CD4-positive, alpha-beta T cell treated with Interleukin-4 for 4 hours (primary cell): ENCODE measurements at regions not wholly inside any gene's neighbourhood (a gene's known extent, or its start where the extent isn't known, plus 50 kb on each side); places are given as distances from the start of the nearest gene placed in this dataset.
"Not testable (repeated sequence)": the region's sequence is repeated elsewhere in the genome, so short reads cannot be mapped to it uniquely, and the experiment has no call there.

Source experiments
- DNase-seq: peaks from one replicate; pipeline ENCODE4 v3.0.0-alpha.2; 2020

DNA sequence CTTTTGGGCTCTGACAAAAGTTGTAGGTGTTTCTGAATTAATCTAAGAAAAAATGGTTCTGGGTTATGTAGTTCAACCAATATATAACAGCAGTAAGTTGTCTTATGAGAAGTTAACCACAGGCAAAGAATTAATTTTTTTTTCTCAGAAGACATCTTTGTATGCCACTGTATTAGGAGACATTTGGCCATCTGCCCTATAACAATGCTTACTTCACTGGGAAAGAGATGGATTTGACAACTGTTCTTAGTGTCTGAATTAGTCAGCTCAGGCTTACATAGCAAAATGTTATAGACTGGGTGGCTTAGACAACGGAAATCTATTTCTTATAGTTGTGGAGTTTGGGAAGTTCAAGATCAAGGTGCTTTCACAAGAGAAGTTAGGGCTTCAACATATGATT, 508.1 kb downstream of the STIM2 start:
- DNase-seq, result no peak

DNA sequence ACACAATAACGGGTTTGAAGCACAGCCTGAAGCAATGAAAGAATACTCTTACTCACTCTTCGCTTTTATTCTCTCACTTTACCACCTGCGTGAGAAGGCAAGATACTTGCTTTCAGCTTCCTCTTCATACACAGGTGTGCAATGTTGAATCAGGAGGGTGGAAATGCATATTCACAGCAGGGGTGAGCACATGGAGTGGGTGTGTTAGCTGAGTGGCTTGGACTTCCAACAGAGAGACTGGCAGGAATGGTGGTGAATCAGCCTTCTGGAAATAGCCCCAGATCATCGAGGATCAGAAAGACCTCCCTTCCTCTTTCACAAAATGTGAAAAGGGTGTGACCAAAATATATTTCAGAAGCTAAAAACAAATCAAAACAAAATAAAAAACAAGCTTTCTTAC, 521.2 kb downstream of the STIM2 start:
- no peak for DNase-seq

DNA sequence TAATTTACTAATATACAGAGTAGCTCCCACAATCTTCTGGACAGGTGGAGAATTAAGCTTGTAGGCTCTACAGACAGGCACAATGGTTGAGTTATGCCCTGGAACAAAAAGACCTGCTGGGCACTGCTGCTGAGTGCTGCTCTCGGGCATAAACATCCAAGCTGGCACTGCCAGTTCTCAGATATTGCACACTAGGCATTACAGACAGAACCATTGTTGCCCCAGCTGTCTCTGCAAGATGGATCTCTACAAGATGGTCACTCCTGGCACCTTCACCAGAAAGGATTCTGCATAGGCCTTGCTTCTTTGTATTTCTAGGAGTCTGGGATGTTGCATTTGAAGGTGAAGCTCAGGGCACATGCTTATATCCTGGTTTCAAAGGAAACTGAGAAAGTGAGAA, 527.1 kb downstream of the STIM2 start:
- DNase-seq, result no peak

DNA sequence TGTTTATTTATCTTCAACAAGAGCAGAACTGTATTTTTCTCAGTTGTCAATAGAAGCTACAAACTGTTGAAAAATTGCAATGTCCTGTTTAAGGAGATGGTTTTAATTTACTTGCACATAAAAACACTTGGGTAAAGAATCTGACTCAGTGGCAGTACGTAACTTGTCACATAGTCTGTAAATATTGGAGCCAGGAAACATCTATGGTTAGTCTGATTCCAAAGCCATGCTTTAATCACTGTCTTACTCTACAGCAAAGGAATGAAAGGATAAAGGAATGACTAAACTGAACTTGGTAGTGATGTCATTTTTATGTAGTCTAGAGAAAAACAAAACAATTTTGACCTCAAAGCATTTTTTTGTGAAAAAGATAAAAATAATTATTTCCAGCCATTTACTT, 537.2 kb downstream of the STIM2 start:
- no peak for DNase-seq

DNA sequence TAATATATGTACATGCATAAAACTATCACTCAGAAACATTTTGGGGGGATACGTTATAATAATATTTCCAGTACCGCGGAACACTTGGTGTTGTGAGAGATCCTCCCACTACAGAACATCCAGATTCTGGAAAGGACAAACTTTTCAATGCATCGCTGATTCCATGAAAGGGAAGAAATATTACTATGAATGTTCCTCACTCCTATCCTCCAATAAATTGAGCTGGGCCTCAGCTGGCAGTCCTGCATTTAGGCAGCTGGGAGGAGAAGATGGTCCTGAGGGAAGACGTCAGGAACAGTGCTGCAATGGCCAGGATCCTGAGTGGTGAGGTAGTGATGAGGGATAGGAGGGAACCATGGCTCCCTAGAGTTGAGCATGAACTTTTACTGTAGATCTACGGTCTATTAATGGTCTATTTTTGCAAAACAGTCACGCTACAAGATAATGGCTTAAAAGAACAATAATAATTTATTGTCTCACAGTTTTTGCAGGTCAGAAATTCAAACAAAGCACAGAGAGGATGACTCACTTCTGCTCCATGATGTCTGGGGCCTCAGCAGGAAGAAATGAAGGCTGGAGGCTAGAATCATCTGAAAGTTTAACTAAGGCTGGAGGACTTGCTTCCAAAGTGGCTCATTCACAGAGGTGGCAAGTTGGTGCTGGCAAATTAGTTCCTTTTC, 538.1 kb downstream of the STIM2 start:
- DNase-seq, result no peak

DNA sequence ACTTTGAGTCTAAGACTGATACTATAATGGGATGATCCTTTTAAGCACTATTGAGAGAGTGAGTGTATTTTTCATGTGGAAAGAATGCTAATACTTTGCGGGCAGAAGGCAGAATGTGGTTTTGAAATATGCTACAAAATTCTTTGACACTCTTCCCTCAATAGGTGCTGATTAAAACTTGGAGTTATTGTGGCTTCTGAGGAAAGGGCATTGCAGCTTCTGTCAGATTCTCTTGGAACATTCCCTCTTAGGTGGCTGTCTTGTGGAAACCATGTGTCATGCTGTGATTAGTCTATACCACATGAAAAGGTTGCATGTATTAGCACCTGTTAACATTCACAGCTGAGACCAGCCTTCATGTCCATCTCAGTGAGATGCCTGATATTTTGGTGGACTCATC, 547.0 kb downstream of the STIM2 start:
- DNase-seq, result no peak

DNA sequence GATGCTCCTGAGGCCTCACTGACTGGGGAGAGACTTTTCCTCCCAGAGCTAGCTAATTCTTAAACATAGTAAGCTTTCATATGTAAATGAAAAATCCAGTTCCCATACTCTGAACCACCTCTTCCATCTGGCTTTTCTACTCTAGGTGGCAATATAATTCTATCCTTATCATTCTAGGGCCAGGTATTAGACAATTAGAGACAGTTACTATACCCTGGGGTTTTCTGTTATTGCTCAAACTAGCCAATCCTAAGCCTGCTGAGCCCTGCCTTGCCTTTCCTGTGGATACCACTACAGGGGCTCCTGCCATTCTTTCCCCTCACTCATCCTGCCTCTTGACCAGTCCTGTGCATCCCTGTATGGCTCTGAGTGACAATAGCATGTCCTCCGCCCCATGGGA, 552.0 kb downstream of the STIM2 start:
- no peak for DNase-seq

DNA sequence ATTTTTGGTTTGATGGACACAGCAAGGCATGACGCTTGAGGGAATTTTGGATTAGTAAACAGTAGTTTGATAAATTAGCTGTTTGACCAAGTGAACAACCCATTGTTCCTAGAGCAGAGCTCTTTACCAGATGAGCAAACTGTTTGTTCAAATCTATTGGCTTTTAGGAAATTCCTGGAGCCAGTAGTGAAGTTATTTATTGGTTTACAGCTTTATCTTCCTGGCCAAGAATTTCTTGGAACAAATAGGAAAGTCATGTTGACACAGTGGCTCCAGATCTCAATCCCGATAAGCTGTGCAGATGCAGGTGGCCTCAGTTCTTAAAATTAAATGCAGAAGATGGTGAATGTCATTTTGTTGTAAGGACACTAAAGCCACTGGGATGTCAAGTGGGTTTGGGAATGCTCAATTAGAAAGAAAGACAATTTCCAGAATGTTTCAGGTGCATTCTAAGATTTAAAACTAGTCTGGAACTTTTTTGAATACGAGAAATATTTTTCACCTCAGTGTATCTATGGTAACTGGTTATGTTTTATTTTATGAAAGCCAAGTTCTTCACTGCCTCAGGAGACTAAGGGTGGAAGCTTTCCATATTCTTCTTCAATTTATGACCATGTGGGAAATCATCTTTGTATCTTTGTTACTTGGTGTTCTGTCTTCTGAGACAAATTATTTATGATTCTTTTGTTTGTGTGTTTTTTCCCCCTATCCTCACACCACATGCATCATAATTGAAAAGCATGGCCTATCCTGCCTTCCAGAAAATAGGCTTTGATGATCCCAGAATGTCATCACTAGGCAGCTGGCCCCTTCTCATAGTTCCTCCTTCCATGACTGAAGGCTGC, 554.5 kb downstream of the STIM2 start:
- DNase-seq, result no peak

DNA sequence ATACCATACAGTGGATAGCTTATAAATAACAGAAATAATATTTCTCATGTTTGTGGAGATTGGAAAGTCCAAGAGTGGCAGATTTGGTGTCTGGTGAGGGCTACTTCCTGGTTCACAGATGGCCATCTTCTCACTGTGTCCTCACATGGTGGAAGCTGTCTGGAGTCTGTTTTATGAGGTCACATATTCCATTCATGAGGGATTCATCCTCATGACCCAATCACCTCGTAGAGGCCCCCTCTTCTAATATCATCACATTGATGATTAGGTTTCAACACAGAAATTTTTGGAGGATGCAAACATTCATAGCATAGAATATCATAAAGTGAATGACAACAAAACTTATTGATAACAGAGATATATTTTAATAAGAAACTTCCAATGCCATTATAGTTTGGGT, 568.0 kb downstream of the STIM2 start:
- no peak for DNase-seq

DNA sequence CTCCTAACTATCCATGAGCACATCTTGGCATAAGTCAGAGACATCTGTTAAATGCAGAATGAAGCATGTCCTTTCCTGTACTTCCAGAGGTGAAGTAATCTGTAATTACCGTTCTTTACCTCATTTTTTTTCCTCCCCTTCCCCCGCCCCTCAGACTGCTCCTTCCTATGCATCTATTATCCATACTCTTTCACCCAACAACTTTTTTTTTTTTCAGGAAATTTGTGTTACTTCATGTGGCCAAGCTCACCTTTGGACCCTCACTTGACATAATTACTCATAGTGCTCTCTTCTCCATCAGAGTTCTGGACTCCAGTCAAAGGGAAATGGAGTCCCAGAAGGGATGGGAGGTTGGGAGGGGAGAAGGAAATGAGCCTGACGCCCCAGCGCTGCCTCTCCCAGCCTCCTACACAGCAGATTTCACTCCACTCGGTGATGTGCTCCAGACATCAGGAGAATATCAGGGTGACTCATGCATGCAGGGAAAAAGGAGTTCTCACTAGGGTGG, 568.8 kb downstream of the STIM2 start:
- DNase-seq, result no peak

DNA sequence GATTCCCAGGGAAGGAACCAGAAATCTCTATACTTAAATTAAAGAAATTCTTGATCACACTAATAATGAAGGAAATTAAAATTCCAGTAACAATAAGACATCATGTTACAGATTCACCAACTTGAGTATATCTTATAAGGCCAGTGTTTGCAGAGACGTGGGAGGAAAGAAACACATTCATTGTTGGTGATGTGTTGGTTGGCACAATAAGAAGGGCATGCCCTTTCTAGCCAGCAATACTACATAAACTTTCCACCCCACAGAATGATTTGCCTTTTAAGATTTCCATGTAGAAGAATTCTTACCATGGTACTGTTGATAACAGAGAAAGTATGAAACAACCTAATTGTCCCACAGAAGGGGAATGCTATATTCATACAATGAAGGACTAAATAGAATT, 581.5 kb downstream of the STIM2 start:
- DNase-seq, result no peak

DNA sequence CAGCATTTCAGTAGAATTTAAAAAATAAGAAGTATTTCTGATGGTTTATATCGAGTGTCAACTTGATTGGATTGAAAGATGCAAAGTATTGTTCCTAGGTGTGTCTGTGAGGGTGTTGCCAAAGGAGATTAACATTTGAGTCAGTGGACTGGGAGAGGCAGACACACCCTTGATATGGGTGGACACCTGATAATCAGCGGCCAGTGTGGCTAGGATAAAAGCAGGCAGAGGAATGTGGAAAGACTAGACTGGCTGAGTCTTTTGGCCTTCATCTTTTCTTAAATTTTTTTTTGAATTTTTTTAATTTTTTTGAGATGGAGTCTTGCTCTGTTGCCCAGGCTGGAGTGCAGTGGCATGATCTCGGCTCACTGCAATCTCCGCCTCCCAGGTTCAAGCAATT, 582.0 kb downstream of the STIM2 start:
- DNase-seq, result not testable (repeated sequence)

DNA sequence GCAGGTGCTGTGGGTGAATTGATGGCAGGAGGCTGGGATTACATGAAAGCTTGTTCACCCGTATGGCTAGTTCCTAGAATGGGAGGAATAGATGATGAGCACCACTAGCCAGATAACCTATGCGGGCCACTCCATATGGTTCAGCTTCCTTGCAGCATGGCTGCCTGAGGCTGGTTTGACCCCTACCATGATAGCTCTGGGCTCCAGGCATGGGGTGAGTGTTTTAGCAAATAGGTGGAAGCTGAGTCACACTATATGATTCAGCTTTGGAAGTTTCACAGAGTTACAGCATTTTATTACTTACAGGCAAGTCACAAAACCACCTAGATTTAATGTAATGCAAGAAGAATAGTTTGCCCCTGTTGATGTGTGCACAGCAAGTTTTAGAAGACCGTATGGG, 603.2 kb downstream of the STIM2 start:
- DNase-seq, result no peak

DNA sequence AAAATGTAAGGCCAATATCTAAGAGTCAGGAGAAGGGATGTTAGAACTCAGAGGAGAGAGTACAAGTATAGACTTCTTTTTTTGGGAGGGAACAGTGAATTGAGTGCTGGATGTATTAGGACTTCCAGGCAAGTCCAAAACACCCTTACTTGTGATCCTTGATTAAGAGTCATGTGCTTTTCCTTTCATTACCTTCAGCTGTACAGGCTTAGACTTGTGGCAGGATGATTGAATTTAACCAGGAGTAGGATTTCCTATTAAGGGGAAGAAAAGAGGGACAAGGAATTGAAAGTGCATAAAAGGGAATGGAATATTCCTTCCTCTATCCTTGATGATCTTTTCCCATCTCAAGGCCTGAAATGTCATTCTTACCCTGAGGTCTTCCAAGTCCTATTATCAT, 606.7 kb downstream of the STIM2 start:
- DNase-seq, result no peak

DNA sequence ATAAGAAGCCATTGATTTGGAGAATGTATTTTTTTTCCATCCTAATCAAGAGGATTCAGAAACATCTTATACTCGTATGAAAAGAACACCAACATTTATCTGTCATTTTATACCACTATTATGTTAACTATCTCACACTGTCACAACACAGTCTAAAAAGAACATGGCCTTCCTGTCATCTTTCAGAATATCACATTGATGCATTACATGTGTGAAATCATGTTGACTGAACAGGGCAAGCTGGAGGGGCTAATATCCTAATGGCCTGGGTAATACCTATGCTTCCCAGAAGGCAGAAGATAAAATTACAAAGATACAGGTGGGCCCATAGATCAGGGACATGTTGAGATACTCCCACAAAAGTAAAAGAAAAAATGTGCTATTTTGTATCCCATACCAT, 611.7 kb downstream of the STIM2 start:
- DNase-seq, result no peak

DNA sequence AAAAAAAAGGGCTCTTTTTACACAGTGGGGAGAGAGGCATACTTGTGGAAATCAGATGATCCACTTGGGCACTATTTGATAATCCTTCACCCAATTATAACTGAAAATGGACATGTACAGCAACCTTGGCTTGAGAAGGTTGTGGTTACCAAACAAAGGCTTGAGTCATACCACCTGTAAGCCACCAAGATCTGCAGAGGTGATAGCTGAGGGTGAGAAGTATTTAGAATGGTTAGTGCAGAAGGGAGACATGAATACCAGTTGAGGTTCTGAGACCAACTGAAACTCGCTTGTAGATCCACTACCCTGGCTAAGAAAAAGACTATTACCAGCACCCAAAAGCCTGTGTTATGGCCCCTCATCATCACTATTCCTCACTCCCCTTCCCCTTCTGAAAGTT, 614.0 kb downstream of the STIM2 start:
- no peak for DNase-seq

DNA sequence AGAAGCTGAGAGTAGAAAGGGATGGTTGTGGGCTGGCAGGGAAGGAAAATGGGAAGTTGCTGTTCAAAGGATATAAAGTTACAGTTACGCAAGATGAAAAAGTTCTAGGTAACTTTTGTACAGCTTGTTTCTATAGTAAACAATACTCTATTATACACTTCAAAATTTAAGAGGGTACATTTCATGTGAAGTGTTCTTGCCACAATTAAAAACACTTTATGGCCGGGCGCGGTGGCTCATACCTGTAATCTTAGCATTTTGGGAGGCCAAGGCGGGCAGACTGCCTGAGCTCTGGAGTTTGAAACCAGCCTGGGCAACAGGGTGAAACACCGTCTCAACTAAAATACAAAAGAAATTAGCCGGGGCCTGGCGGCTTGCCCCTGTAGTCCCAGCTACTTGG, 623.6 kb downstream of the STIM2 start:
- no peak for DNase-seq

DNA sequence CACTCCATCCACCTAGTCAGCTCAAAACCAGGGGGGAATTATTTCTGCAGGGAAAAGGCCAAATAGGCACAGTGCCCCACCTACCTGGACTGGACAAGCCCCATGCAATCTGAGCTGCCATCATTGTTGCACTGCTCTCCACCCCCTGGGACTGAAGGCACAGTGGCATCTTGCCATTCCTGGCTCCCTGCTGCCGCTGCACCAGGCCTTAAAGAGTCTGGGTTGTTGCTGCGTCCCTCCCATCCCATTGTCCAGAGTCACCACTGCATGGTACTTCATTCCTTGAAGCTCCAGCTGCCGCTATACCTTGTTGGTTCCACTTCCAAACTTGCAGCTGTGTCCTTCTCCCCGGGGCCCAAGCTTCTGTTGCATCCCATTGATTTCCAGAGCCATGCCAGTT, 629.7 kb downstream of the STIM2 start:
- no peak for DNase-seq

DNA sequence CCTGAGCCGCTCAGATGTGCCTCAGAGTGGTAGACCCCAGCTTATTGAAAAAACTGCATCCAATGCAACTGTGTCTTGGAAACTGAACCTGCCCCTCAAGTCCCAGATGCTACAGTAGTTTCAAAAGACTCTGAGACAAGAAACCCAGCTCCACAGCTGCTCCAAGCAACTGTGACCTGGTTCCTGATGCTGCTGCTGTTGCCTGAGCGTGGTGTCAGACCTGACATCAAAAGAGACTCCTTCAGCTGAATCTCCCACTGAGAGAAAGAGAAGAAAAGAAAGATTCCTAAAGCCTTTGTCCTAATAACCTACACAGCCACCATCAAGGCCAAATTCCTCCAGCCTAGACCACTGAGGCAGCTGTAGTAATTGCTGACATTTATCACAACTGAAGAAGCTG, 630.1 kb downstream of the STIM2 start:
- DNase-seq, result no peak

DNA sequence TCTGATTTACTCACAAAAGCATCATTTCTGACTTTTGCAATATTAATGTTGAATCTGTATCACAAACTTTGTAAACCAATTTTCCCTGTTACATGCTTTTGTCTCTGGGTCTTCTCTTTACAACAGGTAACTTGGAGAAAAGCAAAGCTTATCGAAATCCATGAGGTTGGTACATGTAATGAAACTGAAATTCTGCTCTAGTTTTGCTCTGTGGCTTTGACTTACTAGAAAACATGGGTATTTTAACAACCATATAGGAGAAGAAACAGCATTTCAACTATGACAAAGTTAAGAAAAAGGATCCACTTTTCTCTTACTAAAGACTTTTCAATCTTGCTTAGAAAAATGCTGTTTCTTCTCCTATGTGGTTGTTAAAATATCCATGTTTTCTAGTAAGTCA, 645.8 kb downstream of the STIM2 start:
- no peak for DNase-seq

DNA sequence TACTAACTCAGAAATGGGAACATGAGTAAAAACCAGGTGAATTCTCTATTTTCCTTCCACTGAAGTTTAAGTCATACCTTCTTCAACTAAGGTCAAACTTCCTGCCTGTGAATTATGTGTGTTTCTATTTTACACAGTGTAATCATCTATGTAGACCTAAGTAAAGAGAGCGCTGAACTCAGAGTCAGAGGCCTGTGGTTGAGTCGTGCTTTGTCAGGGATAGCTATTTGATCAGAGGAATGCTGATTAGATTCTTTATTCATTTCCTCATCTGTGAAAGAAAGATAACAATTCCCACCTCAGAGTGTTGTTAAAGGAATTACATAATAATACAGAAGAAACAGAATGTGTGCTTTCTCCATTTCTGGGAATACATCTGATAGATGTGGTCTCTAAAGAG, 654.1 kb downstream of the STIM2 start:
- no peak for DNase-seq

DNA sequence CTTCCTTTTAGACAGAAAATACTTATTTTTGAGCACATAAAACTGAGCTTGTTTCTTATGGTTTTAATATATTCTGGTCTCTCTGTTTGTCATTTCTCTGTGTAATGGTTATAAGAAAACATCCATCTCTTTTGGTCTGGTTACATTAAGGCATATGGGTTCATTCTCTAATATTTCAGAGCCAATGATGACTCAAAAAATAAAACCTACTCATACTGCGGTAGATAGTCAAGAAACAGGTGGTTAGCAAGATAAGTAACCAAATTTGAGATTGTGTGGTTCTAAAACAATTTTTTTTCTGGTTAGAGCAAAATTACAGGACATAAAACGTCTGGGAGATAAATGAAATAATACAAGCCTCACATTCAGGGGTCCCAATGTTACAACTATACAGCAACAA, 654.5 kb downstream of the STIM2 start:
- no peak for DNase-seq

DNA sequence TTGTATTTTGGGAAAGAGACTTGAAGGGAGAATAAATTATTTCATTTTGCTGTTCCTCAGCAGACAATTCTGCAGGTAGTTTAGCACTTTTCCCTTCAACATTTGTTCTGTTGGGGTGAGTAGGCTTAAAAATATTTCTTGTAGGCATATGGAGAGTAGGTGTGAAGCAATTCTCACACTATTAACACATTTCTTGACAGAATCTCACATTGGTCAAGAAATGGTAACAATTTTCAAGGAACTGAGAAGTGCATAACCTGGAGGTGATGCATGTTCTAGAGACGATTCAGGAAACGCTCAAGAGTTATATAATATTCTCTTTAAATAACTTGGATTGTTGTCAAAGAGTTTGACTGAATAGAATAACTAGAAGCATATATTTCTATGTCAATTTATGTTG, 658.2 kb downstream of the STIM2 start:
- no peak for DNase-seq

DNA sequence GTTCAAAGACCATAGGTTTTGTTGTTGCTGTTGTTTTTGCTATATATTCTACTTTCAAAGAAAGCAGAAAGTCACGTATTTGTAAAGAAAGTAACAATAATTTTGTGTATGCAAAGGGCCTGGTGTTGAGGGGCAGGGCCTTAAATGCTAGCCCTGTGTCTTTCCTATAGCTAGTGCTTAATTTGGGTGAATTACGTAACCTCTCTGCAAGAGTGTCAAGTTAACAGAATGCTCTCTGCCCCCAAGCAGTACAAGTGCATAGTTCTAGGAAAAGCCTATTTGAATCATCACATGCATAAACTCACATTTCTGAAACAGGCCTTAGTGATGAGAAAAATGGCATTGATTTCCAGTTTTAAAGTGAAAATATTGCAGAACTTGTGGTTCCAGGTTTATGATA, 663.6 kb downstream of the STIM2 start:
- DNase-seq, result no peak

DNA sequence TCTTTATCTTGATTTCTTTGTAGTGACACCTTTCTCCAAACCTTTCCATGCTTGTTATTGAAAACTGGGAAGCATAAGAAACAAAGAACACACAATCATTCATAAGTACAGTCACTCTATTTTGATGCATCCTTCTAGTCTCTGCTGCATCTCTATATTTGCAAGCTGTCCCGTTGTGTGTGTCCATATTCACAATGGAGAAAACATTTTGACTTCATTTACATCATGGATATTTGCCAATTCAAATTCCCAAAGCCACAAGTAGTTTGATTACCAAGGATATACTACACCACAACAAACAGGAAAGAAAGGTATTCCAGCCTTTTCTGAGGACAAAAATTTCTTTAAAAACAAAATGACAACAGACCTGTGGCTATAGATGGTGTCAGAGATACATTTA, 673.8 kb downstream of the STIM2 start:
- DNase-seq, result no peak
